Spleen (tissue), 7 donors: ENCODE measurements at regions not wholly inside any gene's neighbourhood (a gene's known extent, or its start where the extent isn't known, plus 50 kb on each side); places are given as distances from the start of the nearest gene placed in this dataset.

ENCODE experiments used
- CTCF ChIP-seq, 11 experiments: fragments of 200-600 bp in 7 of 11; fragments of 450-650 bp in 4 of 11; sonication (generic) in 4 of 11; IDR thresholded peaks in 8 of 11; conservative IDR thresholded peaks in 3 of 11; 1 replicate in 7 of 11; 2 replicates in 4 of 11; pipeline versions ENCODE4 v1.4.0 to v1.8.0; 2016 to 2021; ENCODE audit warnings: antibody characterized with exemption in 11 of 11, inconsistent platforms in 4 of 11, mild to moderate bottlenecking in 1 of 11
- POLR2A ChIP-seq, 3 donors: fragments of 450-650 bp; IDR thresholded peaks; one replicate each; pipeline ENCODE4 v1.5.1; 2017; ENCODE audit warnings: antibody characterized with exemption in 3 of 3, mild to moderate bottlenecking in 1 of 3
- POLR2AphosphoS5 ChIP-seq, 3 donors: sonication (generic); formaldehyde crosslinking; IDR thresholded peaks; one replicate each; pipeline ENCODE4 v1.5.1; 2017; ENCODE audit warnings: antibody characterized with exemption in 3 of 3
- donor health status: DM: no; HTN: no; CAD: no; lungs with moderate emphysema.
- donor health status: DM: no; HTN: no; CAD: no.
- donor health status: DM: no; HTN: no; CAD: no.

- TF ChIP-seq POLR2A (IDR thresholded peaks at IDR 0.05): no peak
- no peak for TF ChIP-seq POLR2AphosphoS5 (IDR thresholded peaks at IDR 0.05)
- no peak for TF ChIP-seq CTCF (IDR thresholded peaks at IDR 0.05 in 8 of 11, conservative IDR thresholded peaks at IDR 0.05 in 3 of 11)
Measured at GRCh38 chr15:35603856-35604255, 57.9 kb upstream of the DPH6 start.
